ENCODE measurements at regions not wholly inside any gene's neighbourhood (a gene's known extent, or its start where the extent isn't known, plus 50 kb on each side); places are given as distances from the start of the nearest gene placed in this dataset.

- H3K27ac ChIP-seq (ENCODE audit: low read depth, low read length, severe bottlenecking), result no peak overlapping the region
- 91 to 93% methylated on average over 30 to 37 of the region's 39 CpGs for WGBS, 2 experiments (ENCODE audit: insufficient coverage in 2 of 2)
- H3K36me3 ChIP-seq (ENCODE audit: control insufficient read depth, insufficient read depth, low read length), result no peaks in the 10 kb centered on the region
- H3K9me3 ChIP-seq (ENCODE audit: control insufficient read depth, low read length), result peaks cover 4% of the 10 kb centered on the region
- peaks cover 3% of the 10 kb centered on the region for H3K4me1 ChIP-seq (ENCODE audit: control insufficient read depth, insufficient read depth, low read length, poor library complexity, severe bottlenecking)
- H3K4me3 ChIP-seq (ENCODE audit: extremely low read depth, insufficient read depth, low read length, poor library complexity, severe bottlenecking), result no peak overlapping the region
Measured at GRCh38 chr16:87140211-87141200, 176.7 kb downstream of the C16orf95 start.

- no peak overlapping the region for H3K4me3 ChIP-seq (ENCODE audit: extremely low read depth, insufficient read depth, low read length, poor library complexity, severe bottlenecking)
- 64 to 82% methylated on average over 3 to 4 of the region's 5 CpGs for WGBS, 2 experiments (ENCODE audit: insufficient coverage in 2 of 2)
- no peak overlapping the region for H3K27ac ChIP-seq (ENCODE audit: low read depth, low read length, severe bottlenecking)
- H3K4me1 ChIP-seq (ENCODE audit: control insufficient read depth, insufficient read depth, low read length, poor library complexity, severe bottlenecking), result peaks cover 3% of the 10 kb centered on the region
- no peaks in the 10 kb centered on the region for H3K36me3 ChIP-seq (ENCODE audit: control insufficient read depth, insufficient read depth, low read length)
- peaks cover 8% of the 10 kb centered on the region for H3K9me3 ChIP-seq (ENCODE audit: control insufficient read depth, low read length)
Measured at GRCh38 chr16:87141402-87141801, 175.8 kb downstream of the C16orf95 start.

GRCh38 chr16:87143661-87144121 is 173.5 kb downstream of the C16orf95 start:
- H3K36me3 ChIP-seq (ENCODE audit: control insufficient read depth, insufficient read depth, low read length), result no peaks in the 10 kb centered on the region
- no peak overlapping the region for H3K4me3 ChIP-seq (ENCODE audit: extremely low read depth, insufficient read depth, low read length, poor library complexity, severe bottlenecking)
- no peak overlapping the region for H3K27ac ChIP-seq (ENCODE audit: low read depth, low read length, severe bottlenecking)
- H3K9me3 ChIP-seq (ENCODE audit: control insufficient read depth, low read length), result peaks cover 5% of the 10 kb centered on the region
- 85 to 86% methylated on average over 13 to 15 of the region's 15 CpGs for WGBS, 2 experiments (ENCODE audit: insufficient coverage in 2 of 2)
- peaks cover 3% of the 10 kb centered on the region for H3K4me1 ChIP-seq (ENCODE audit: control insufficient read depth, insufficient read depth, low read length, poor library complexity, severe bottlenecking)

- Histone ChIP-seq H3K4me1 (ENCODE audit: control insufficient read depth, insufficient read depth, low read length, poor library complexity, severe bottlenecking) (peaks cover 3% of the 10 kb centered on the region), H3K9me3 (ENCODE audit: control insufficient read depth, low read length) (peaks cover 5% of the 10 kb centered on the region), H3K36me3 (ENCODE audit: control insufficient read depth, insufficient read depth, low read length) (no peaks in the 10 kb centered on the region), H3K4me3 (ENCODE audit: extremely low read depth, insufficient read depth, low read length, poor library complexity, severe bottlenecking) (no peak overlapping the region), H3K27ac (ENCODE audit: low read depth, low read length, severe bottlenecking) (no peak overlapping the region)
- WGBS, 2 experiments (ENCODE audit: insufficient coverage in 2 of 2), result 93 to 95% methylated on average over 11 of the region's 11 CpGs
Measured at GRCh38 chr16:87144232-87144631, 173.0 kb downstream of the C16orf95 start.

GRCh38 chr16:87145181-87146176 is 171.7 kb downstream of the C16orf95 start:
- peaks cover 3% of the 10 kb centered on the region for H3K4me1 ChIP-seq (ENCODE audit: control insufficient read depth, insufficient read depth, low read length, poor library complexity, severe bottlenecking)
- no peak overlapping the region for H3K27ac ChIP-seq (ENCODE audit: low read depth, low read length, severe bottlenecking)
- H3K4me3 ChIP-seq (ENCODE audit: extremely low read depth, insufficient read depth, low read length, poor library complexity, severe bottlenecking), result no peak overlapping the region
- no peaks in the 10 kb centered on the region for H3K36me3 ChIP-seq (ENCODE audit: control insufficient read depth, insufficient read depth, low read length)
- 93 to 94% methylated on average over 22 to 24 of the region's 24 CpGs for WGBS, 2 experiments (ENCODE audit: insufficient coverage in 2 of 2)
- peaks cover 8% of the 10 kb centered on the region for H3K9me3 ChIP-seq (ENCODE audit: control insufficient read depth, low read length)

GRCh38 chr16:87146676-87147075 is 170.5 kb downstream of the C16orf95 start:
- Histone ChIP-seq H3K27ac (ENCODE audit: low read depth, low read length, severe bottlenecking) (no peak overlapping the region), H3K36me3 (ENCODE audit: control insufficient read depth, insufficient read depth, low read length) (no peaks in the 10 kb centered on the region), H3K4me1 (ENCODE audit: control insufficient read depth, insufficient read depth, low read length, poor library complexity, severe bottlenecking) (peaks cover 3% of the 10 kb centered on the region), H3K4me3 (ENCODE audit: extremely low read depth, insufficient read depth, low read length, poor library complexity, severe bottlenecking) (no peak overlapping the region), H3K9me3 (ENCODE audit: control insufficient read depth, low read length) (peaks cover 8% of the 10 kb centered on the region)
- whole genome bisulfite sequencing, 2 experiments (ENCODE audit: insufficient coverage in 2 of 2), result 90 to 100% methylated on average over 2 of the region's 5 CpGs

- H3K4me3 ChIP-seq (ENCODE audit: extremely low read depth, insufficient read depth, low read length, poor library complexity, severe bottlenecking), result no peak overlapping the region
- H3K4me1 ChIP-seq (ENCODE audit: control insufficient read depth, insufficient read depth, low read length, poor library complexity, severe bottlenecking), result peaks cover 3% of the 10 kb centered on the region
- H3K27ac ChIP-seq (ENCODE audit: low read depth, low read length, severe bottlenecking), result no peak overlapping the region
- no peaks in the 10 kb centered on the region for H3K36me3 ChIP-seq (ENCODE audit: control insufficient read depth, insufficient read depth, low read length)
- WGBS, 2 experiments (ENCODE audit: insufficient coverage in 2 of 2), result 86 to 100% methylated on average over 1 of the region's 1 CpG
- H3K9me3 ChIP-seq (ENCODE audit: control insufficient read depth, low read length), result peaks cover 8% of the 10 kb centered on the region
Measured at GRCh38 chr16:87149051-87149450, 168.1 kb downstream of the C16orf95 start.

- 40 to 44% methylated on average over 9 to 13 of the region's 13 CpGs for WGBS, 2 experiments (ENCODE audit: insufficient coverage in 2 of 2)
- H3K36me3 ChIP-seq (ENCODE audit: control insufficient read depth, insufficient read depth, low read length), result no peaks in the 10 kb centered on the region
- H3K9me3 ChIP-seq (ENCODE audit: control insufficient read depth, low read length), result peaks cover 8% of the 10 kb centered on the region
- no peak overlapping the region for H3K4me3 ChIP-seq (ENCODE audit: extremely low read depth, insufficient read depth, low read length, poor library complexity, severe bottlenecking)
- peaks cover under 1% of the 10 kb centered on the region for H3K4me1 ChIP-seq (ENCODE audit: control insufficient read depth, insufficient read depth, low read length, poor library complexity, severe bottlenecking)
- H3K27ac ChIP-seq (ENCODE audit: low read depth, low read length, severe bottlenecking), result no peak overlapping the region
Measured at GRCh38 chr16:87150262-87150661, 166.9 kb downstream of the C16orf95 start.

GRCh38 chr16:87150681-87151280 is 166.4 kb downstream of the C16orf95 start:
- H3K4me3 ChIP-seq (ENCODE audit: extremely low read depth, insufficient read depth, low read length, poor library complexity, severe bottlenecking), result no peak overlapping the region
- 89 to 93% methylated on average over 3 of the region's 4 CpGs for WGBS, 2 experiments (ENCODE audit: insufficient coverage in 2 of 2)
- peaks cover 8% of the 10 kb centered on the region for H3K9me3 ChIP-seq (ENCODE audit: control insufficient read depth, low read length)
- no peak overlapping the region for H3K27ac ChIP-seq (ENCODE audit: low read depth, low read length, severe bottlenecking)
- no peaks in the 10 kb centered on the region for H3K36me3 ChIP-seq (ENCODE audit: control insufficient read depth, insufficient read depth, low read length)
- H3K4me1 ChIP-seq (ENCODE audit: control insufficient read depth, insufficient read depth, low read length, poor library complexity, severe bottlenecking), result no peaks in the 10 kb centered on the region

- 92 to 95% methylated on average over 7 to 17 of the region's 19 CpGs for WGBS, 2 experiments (ENCODE audit: insufficient coverage in 2 of 2)
- no peaks in the 10 kb centered on the region for H3K4me1 ChIP-seq (ENCODE audit: control insufficient read depth, insufficient read depth, low read length, poor library complexity, severe bottlenecking)
- H3K27ac ChIP-seq (ENCODE audit: low read depth, low read length, severe bottlenecking), result no peak overlapping the region
- no peak overlapping the region for H3K4me3 ChIP-seq (ENCODE audit: extremely low read depth, insufficient read depth, low read length, poor library complexity, severe bottlenecking)
- H3K36me3 ChIP-seq (ENCODE audit: control insufficient read depth, insufficient read depth, low read length), result no peaks in the 10 kb centered on the region
- peaks cover 3% of the 10 kb centered on the region for H3K9me3 ChIP-seq (ENCODE audit: control insufficient read depth, low read length)
Measured at GRCh38 chr16:87152221-87152755, 164.9 kb downstream of the C16orf95 start.
